Heart right ventricle (tissue), 16 donors: ENCODE measurements at regions not wholly inside any gene's neighbourhood (a gene's known extent, or its start where the extent isn't known, plus 50 kb on each side); places are given as distances from the start of the nearest gene placed in this dataset.
"Not testable (repeated sequence)": the region's sequence is repeated elsewhere in the genome, so short reads cannot be mapped to it uniquely, and the experiment has no call there.

ENCODE experiments used
- ATAC-seq, 8 donors: fragments of 200-7000 bp; cut with Tn5 transposase; one replicate each; pipeline ENCODE4 v1.9.1; 2020; ENCODE audit warnings: mild to moderate bottlenecking in 8 of 8, moderate library complexity in 8 of 8, moderate number of reproducible peaks in 1 of 8
- DNase-seq, 2 donors: peaks; one replicate each; pipeline ENCODE4 v3.0.0-alpha.2; 2020
- H3K27ac ChIP-seq, 10 donors: fragments of 200-600 bp; sonication (generic) in 2 of 10; one replicate each; pipeline versions ENCODE4 v1.5.0 to v1.8.0; 2020 to 2022; ENCODE audit warnings: mild to moderate bottlenecking in 3 of 10
- H3K27me3 ChIP-seq, 7 donors: fragments of 200-600 bp; one replicate each; pipeline ENCODE4 v1.8.0; 2021 to 2022; ENCODE audit warnings: mild to moderate bottlenecking in 2 of 7
- H3K36me3 ChIP-seq, 9 donors: fragments of 200-600 bp; sonication (generic) in 1 of 9; one replicate each; pipeline versions ENCODE4 v1.5.0 to v1.8.0; 2020 to 2022; ENCODE audit warnings: mild to moderate bottlenecking in 2 of 9
- H3K4me1 ChIP-seq, 9 donors: fragments of 200-600 bp; sonication (generic) in 1 of 9; one replicate each; pipeline versions ENCODE4 v1.5.0 to v1.8.0; 2020 to 2022; ENCODE audit warnings: mild to moderate bottlenecking in 4 of 9
- H3K4me3 ChIP-seq, 10 donors: fragments of 200-600 bp; sonication (generic) in 2 of 10; one replicate each; pipeline versions ENCODE4 v1.5.0 to v1.8.0; 2020 to 2022; ENCODE audit warnings: mild to moderate bottlenecking in 7 of 10, moderate library complexity in 2 of 10
- H3K9me3 ChIP-seq, 11 donors: fragments of 200-600 bp in 10 of 11; sonication (generic) in 2 of 11; one replicate each; pipeline versions ENCODE4 v1.5.0 to v1.8.0; 2013 to 2022; ENCODE audit warnings: mild to moderate bottlenecking in 2 of 11, control low read depth in 1 of 11, moderate library complexity in 1 of 11
- CTCF ChIP-seq, 9 donors: fragments of 200-600 bp; sonication (generic) in 2 of 9; IDR thresholded peaks; one replicate each; pipeline versions ENCODE4 v1.5.0 to v1.8.0; 2021 to 2022; ENCODE audit warnings: antibody characterized with exemption in 9 of 9, mild to moderate bottlenecking in 5 of 9, moderate library complexity in 1 of 9
- WGBS, 2 donors: extraction: QIAGEN DNeasy Blood & Tissue Kit; methylation state at CpG; one replicate each; pipeline ENCODE4 v1.1.7; 2013; ENCODE audit warnings: inconsistent platforms in 1 of 2; 5-methylcytosine and 5-hydroxymethylcytosine counted together
- intact Hi-C, 10 donors: fragments of 100-400 bp; cut with DNase I; formaldehyde crosslinking; loops; one replicate each; pipeline versions ENCODE4 v1.11.1 to v1.14.2; 2022
- donor health status: Arrhythmogenic right ventricular cardiomyopathy.
- donor health status: ischemic (EF 13 %, LVEDD 7.1; RV severe dilation, severe dysfunction).
- donor health status: healthy with polysubstance abuse.
- donor health status: DM: no; HTN: yes; CAD: no.
- donor health status: DM: no; HTN: no; CAD: no.
- donor health status: ischemic (EF 25% LVEDD 6.9; RV normal size, moderate dysfunction).
- donor health status: ischemic (EF 25% LVEDD 5.7; RV mildly dilated, moderate dysfunction).
- donor health status: healthy.
- donor health status: DM: yes; HTN: yes; CAD: no.
- donor health status: Ischemic cardiomyopathy.
- donor health status: ischemic (EF 35%, LVEDD 5.7; RV mildly dilated, moderate dysfunction).
- donor health status: nonischemic (EF 11% LVEDD 7.7; RV severe dilation, severe dysfunction).
- donor health status: DM: yes; HTN: yes; CAD: no.
- donor health status: PGD.
- donor health status: ischemic (EF 29% LVEDD 5.4; RV normal size, mild dysfunction).
- donor health status: nonischemic (EF 23%, LVEDD 6.1; RV moderate dilation, normal function).

GRCh38 chr6:142016666-142017065 lies 116.1 kb upstream of the GJE1 start:
- H3K4me3 ChIP-seq, H3K27me3 ChIP-seq, H3K27ac ChIP-seq, H3K9me3 ChIP-seq, ATAC-seq, H3K4me1 ChIP-seq, intact Hi-C loops, DNase-seq, H3K36me3 ChIP-seq: not testable (repeated sequence)
- WGBS, 2 donors: 74 to 87% methylated on average over 4 of the region's 5 CpGs

- H3K27me3 ChIP-seq, H3K9me3 ChIP-seq, DNase-seq, H3K4me3 ChIP-seq, H3K36me3 ChIP-seq, H3K27ac ChIP-seq, ATAC-seq, H3K4me1 ChIP-seq, intact Hi-C loops: not testable (repeated sequence)
- WGBS, 2 donors: 54 to 78% methylated on average over 2 of the region's 2 CpGs
These were observed 117.3 kb upstream of the GJE1 start for GRCh38 chr6:142015463-142015862.

DNA sequence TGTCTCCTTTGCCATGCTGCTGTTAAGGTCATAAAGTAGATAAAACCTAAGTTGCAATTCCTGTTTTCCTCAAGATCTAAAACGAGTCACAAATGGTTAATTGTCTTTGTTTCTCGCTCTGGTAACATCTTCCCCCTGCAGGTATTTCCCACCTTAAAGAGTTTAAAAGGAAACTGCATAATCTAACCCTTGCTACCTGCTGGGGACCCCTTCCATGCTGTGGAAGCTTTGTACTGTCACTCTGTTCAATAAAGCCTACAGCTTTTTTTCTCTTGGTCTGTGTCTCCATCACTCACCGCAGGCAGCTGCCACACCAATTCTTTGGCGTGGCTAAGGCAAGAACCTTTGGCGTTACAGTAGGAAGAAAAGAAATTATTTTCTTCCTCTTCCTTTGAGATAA lies 117.7 kb upstream of the GJE1 start:
- intact Hi-C loops: no loop called here
- H3K36me3 ChIP-seq: no peaks in the 10 kb centered on the region
- no peaks in the 10 kb centered on the region for H3K9me3 ChIP-seq
- no peaks in the 10 kb centered on the region for H3K27me3 ChIP-seq
- TF ChIP-seq CTCF (IDR thresholded peaks at IDR 0.05): no peak
- WGBS, 2 donors: 23% methylated on average over 5 of the region's 5 CpGs
- ATAC-seq (no peak), DNase-seq (no peak)
- peaks cover 0 to 7% (median 0%) of the 10 kb centered on the region in 9 donors for H3K4me1 ChIP-seq
- H3K4me3 ChIP-seq: no peak overlapping the region
- H3K27ac ChIP-seq: no peak overlapping the region

GRCh38 chr6:142014515-142014914 lies 118.2 kb upstream of the GJE1 start:
- no peak overlapping the region for H3K27ac ChIP-seq
- no peak for DNase-seq
- peaks cover 0 to 7% (median 0%) of the 10 kb centered on the region in 9 donors for H3K4me1 ChIP-seq
- no peak for ATAC-seq
- no peaks in the 10 kb centered on the region for H3K27me3 ChIP-seq
- H3K4me3 ChIP-seq: no peak overlapping the region
- WGBS, 2 donors: 17 to 24% methylated on average over 6 of the region's 6 CpGs
- intact Hi-C loops: no loop called here
- no peaks in the 10 kb centered on the region for H3K36me3 ChIP-seq
- TF ChIP-seq CTCF (IDR thresholded peaks at IDR 0.05): no peak
- H3K9me3 ChIP-seq: no peaks in the 10 kb centered on the region

DNA sequence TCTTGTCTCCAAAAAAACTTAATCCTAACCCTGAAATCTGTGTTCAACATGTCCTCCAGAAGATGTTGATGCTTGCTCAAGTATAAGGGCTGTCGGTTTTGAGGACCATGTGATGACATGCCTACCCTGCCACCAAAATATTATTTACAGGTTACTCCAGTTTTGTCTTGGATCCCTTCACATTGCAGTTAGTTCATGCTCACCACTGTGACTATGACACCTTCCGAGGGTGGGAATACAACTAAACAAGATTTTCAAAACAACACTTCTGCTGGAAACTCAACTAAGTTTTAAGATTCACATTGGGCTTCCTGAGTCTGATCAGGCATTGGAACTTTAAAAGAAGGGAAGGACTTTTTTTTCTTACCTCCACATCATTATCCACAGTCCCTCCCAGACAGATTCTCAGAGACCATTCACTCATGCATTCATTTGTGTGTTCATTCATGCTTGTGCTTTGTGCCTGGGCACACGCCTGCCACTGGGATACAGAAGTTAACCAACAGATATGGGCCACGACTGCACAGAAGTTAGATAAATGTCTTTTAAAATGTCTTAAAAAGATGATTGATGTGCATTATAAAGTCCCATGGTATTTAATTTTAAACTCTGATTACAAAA lies 118.7 kb upstream of the GJE1 start:
- no peaks in the 10 kb centered on the region for H3K36me3 ChIP-seq
- no peak for ATAC-seq
- 66 to 70% methylated on average over 4 of the region's 4 CpGs for WGBS, 2 donors
- H3K27me3 ChIP-seq: no peaks in the 10 kb centered on the region
- peaks cover 0 to 1% (median 0%) of the 10 kb centered on the region in 11 donors for H3K9me3 ChIP-seq
- no peak overlapping the region for H3K27ac ChIP-seq
- H3K4me1 ChIP-seq: peaks cover 0 to 7% (median 0%) of the 10 kb centered on the region in 9 donors
- no peak for TF ChIP-seq CTCF (IDR thresholded peaks at IDR 0.05)
- no peak overlapping the region for H3K4me3 ChIP-seq
- DNase-seq: no peak
- intact Hi-C loops: no loop called here
